SH-SY5Y (cell line): ENCODE measurements at regions not wholly inside any gene's neighbourhood (a gene's known extent, or its start where the extent isn't known, plus 50 kb on each side); places are given as distances from the start of the nearest gene placed in this dataset.

Experiments
- GATA2 ChIP-seq: IDR thresholded peaks from 2 replicates; pipeline ENCODE4 v1.6.1; 2011; ENCODE audit warnings: mild to moderate bottlenecking, low read depth, low read length
- GATA3 ChIP-seq: IDR thresholded peaks from 2 replicates; pipeline ENCODE4 v1.6.1; 2011; ENCODE audit warnings: low read depth, mild to moderate bottlenecking, low read length, moderate library complexity

DNA sequence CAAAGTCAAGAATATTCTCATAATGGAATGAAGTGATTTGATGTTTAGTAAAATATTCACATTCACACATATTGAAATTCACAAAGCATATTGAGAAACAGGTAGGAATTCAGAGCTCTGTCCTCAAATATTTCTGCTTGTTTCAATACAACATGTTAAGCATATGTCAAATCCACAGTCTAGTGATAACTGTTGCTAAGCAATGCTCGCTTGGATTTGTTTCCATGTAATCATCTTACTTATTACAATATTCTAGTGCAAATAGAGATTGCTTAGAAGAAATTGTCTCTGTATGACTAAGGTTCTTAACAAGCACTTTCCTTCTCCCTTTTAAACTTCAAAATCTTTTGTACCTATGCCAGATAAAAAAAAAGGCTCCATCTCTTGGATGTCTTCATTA, 995.7 kb downstream of the CDH18 start:
- TF ChIP-seq GATA3 (no peak), GATA2 (no peak)

GRCh38 chr5:18999478-18999877, 988.5 kb downstream of the CDH18 start:
- TF ChIP-seq GATA2 (no peak), GATA3 (no peak)

DNA sequence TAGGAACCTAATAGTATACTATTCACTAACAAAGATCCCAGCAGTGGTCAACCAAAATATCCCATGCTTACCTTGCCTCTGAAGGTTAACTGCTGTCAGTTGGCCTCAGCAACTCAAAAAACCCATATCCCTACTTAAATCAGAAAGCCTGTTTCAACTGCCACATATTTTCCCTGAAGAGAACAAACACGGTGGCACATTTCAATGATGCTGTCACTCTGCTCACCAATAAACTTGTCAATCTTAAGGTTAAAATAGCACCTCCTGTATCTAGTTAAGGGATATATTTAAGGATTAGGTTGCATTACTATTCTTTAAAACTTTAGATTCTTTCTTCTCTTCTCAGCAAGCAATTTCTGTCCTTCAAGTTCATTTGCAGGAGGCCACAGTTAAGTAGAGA, 986.9 kb downstream of the CDH18 start:
- TF ChIP-seq GATA3 (no peak), GATA2 (no peak)

GRCh38 chr5:19001539-19001938, 986.5 kb downstream of the CDH18 start:
- TF ChIP-seq GATA3 (no peak), GATA2 (no peak)

- no peak for TF ChIP-seq GATA3
- TF ChIP-seq GATA2, result no peak
Measured at GRCh38 chr5:19002111-19002510, 985.9 kb downstream of the CDH18 start.

DNA sequence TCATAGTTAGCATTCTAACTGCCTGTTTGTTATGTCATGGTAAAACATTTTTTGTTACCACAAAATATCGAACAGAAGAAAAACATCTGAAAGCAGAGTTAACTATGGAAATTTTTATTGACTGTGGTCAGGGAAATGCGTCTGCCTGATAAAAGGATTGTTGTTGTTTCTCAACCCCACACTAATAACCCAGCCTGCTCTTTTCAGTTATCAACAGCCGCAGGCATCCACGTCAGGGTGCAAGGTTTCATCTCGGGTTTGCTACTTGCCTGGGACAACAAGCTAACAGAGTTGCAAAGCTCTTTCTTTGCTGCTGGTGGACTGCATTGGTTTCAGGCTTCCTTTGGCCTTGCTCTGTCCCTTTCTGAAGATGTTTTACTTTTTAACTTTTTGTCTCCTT, 969.2 kb downstream of the CDH18 start:
- TF ChIP-seq GATA2 (no peak), GATA3 (no peak)

DNA sequence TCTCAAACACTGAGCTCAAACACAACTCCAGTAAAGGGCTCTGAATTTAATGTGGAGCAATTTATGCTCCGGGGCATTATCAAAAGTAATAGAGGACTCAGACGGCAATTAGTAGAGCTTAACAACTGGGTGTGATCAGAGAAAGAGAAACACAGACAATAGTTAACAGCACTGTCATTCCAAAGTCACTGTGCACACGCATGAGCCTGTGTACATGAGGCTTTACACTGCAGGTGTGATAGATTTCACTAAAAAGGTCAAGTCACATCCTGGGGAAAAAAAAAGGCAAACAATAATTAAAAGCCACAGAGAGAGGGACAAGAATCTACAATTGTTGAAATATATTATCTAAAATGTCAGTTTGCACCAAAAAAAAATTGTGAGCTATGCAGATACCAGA, 956.5 kb downstream of the CDH18 start:
- no peak for TF ChIP-seq GATA2
- no peak for TF ChIP-seq GATA3

GRCh38 chr5:19035816-19036215, 952.2 kb downstream of the CDH18 start:
- TF ChIP-seq GATA3, result no peak
- no peak for TF ChIP-seq GATA2

DNA sequence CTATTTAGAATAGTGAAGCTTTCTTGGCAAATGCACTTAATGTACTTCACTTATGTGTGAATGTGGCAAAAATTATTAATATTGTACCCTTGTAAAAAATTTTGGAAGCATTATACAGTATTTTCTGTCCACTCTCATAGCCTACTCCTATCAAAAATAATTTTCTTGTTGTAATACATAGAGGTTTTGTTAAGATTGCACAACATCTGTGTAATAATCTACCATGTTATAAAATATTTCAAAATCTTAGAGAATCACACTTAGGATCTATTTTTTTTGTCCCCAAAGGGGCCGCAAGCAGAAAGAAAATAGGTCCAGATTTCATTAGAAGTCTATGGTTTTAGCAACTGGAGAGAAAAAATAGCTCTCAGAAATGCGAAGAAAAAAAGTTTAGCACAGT, 945.9 kb downstream of the CDH18 start:
- no peak for TF ChIP-seq GATA3
- no peak for TF ChIP-seq GATA2

DNA sequence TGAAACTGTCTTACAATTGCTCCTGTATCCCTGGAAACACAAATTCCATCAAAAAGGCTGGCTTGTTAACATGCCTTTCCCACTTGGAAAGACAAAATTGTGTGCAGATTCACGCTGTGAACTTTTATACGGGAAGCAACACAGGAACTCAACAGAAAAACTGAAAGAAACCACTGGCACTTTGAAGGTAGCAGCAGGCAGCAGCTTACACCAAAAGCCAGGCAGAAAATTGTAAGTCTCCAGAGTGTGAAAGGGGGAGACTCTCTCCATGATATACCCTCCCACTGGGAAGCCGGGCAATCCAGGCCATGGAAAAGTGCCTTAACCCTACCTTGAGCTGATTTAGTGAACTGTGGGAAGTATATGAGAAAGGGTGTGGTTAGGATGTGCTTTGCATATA, 943.7 kb downstream of the CDH18 start:
- no peak for TF ChIP-seq GATA2
- no peak for TF ChIP-seq GATA3

GRCh38 chr5:19044931-19045695, 942.9 kb downstream of the CDH18 start:
- TF ChIP-seq GATA3 (no peak), GATA2 (no peak)

DNA sequence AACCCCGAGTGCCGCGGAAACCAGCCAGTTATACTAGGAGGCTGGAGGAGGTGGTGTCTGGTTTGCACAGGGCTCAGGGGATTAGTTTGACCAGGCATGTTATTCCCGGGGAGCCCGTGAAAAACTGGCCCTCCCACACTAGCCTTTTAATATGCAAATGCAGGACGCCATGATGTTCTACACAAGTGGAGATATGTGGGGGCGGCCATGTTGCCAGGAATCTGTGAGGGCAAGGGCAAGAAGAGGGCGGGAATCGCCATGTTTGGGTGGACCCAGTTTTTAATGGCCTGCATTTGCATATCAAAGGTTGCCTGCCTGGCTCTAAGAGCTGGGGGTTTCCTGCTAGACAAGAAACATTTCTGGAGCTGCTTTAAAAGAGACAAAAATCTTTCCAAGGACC, 940.7 kb downstream of the CDH18 start:
- TF ChIP-seq GATA3 (no peak), GATA2 (no peak)

DNA sequence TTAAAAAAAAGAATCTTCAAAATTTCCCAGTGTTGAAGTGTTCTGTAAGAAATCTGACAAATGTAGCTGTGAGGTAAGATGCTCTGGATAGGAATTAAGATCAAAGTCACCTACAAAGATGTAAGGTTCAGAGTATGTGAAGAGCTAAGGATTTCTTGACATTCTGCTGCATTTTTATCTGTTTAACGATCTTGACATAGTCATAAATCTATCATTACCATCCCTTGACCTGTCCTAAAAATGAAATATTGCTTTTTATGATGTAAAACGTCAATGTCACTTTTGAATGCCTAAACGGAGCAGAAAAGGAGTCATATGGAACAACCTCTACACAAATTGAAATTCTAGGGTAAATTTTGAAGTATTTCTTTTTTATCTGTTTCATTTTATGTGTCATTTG, 939.3 kb downstream of the CDH18 start:
- TF ChIP-seq GATA2 (no peak), GATA3 (no peak)

- TF ChIP-seq GATA2 (no peak), GATA3 (no peak)
Measured at GRCh38 chr5:19058216-19058615, 929.8 kb downstream of the CDH18 start.

DNA sequence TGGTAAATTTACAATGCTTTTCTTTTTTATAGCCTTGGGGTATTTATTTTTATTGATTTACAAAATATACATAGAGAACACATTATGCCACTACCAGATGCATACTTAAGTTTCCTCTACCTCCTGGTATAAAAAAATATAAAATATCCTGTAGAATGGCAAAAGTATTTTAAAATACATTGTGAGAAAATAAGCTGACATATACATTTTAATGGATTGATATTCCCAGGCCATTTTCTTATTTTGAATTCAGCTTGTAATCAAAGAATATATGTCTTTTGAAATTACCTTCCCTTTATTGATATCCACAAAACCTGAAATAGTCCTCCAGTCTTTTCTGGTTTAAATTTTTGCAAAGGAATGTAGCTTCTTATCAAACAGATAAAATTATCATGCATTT, 923.9 kb downstream of the CDH18 start:
- no peak for TF ChIP-seq GATA2
- TF ChIP-seq GATA3, result no peak

- no peak for TF ChIP-seq GATA2
- no peak for TF ChIP-seq GATA3
Measured at GRCh38 chr5:19067741-19068140, 920.3 kb downstream of the CDH18 start.

- TF ChIP-seq GATA2 (no peak), GATA3 (no peak)
Measured at GRCh38 chr5:19098434-19098833, 889.6 kb downstream of the CDH18 start.
